C4-2B (cell line): ENCODE measurements at regions not wholly inside any gene's neighbourhood (a gene's known extent, or its start where the extent isn't known, plus 50 kb on each side); places are given as distances from the start of the nearest gene placed in this dataset.

Source experiments
- H3K27ac ChIP-seq: fragments of 450-650 bp; 2 replicates; pipeline ENCODE4 v1.5.1; 2017
- CTCF ChIP-seq: fragments of 450-650 bp; conservative IDR thresholded peaks from 2 replicates; pipeline ENCODE4 v1.5.1; 2017; ENCODE audit warnings: mild to moderate bottlenecking
- ZFX ChIP-seq: fragments of 450-650 bp; IDR thresholded peaks from 2 replicates; pipeline ENCODE4 v1.6.1; 2017

- TF ChIP-seq ZFX (no peak), CTCF (no peak)
- H3K27ac ChIP-seq = no peak overlapping the region
Observed at GRCh38 chr4:33448948-33449347, 2728.8 kb downstream of the PCDH7 start.

GRCh38 chr4:33453436-33453835, 2733.3 kb downstream of the PCDH7 start:
- TF ChIP-seq CTCF = no peak
- no peak for TF ChIP-seq ZFX
- peak overlapping the region; percentile 22; the same call in 1 of the 2 replicates for H3K27ac ChIP-seq

- TF ChIP-seq ZFX = no peak
- H3K27ac ChIP-seq = peak overlapping the region; percentile 22; the same call in 1 of the 2 replicates
Observed at GRCh38 chr4:33453916-33454315, 2733.7 kb downstream of the PCDH7 start.

- no peak for TF ChIP-seq ZFX
- TF ChIP-seq CTCF = no peak
- no peak overlapping the region for H3K27ac ChIP-seq
Observed at GRCh38 chr4:33465565-33465964, 2745.4 kb downstream of the PCDH7 start.

- TF ChIP-seq CTCF (no peak), ZFX (no peak)
- no peak overlapping the region for H3K27ac ChIP-seq
Observed at GRCh38 chr4:33467291-33467690, 2747.1 kb downstream of the PCDH7 start.

GRCh38 chr4:33470805-33471204, 2750.6 kb downstream of the PCDH7 start:
- no peak overlapping the region for H3K27ac ChIP-seq
- TF ChIP-seq CTCF (no peak), ZFX (no peak)

GRCh38 chr4:33477715-33478114, 2757.5 kb downstream of the PCDH7 start:
- no peak overlapping the region for H3K27ac ChIP-seq
- TF ChIP-seq CTCF (no peak), ZFX (no peak)

GRCh38 chr4:33482773-33483172, 2761.5 kb downstream of the ARAP2 start:
- peak; percentile 9; the same call in 1 of the 2 replicates for TF ChIP-seq CTCF
- no peak for TF ChIP-seq ZFX

More at GRCh38 chr4:33482773-33483172, 2761.5 kb downstream of the ARAP2 start:
- H3K27ac ChIP-seq = no peak overlapping the region
